ENCODE measurements at regions not wholly inside any gene's neighbourhood (a gene's known extent, or its start where the extent isn't known, plus 50 kb on each side); places are given as distances from the start of the nearest gene placed in this dataset.

GRCh38 chr18:67995769-67996168 is 479.2 kb upstream of the DSEL start:
- TF ChIP-seq ZFX (IDR thresholded peaks at IDR 0.05; ENCODE audit: borderline replicate concordance) (no peak), CTCF (IDR thresholded peaks at IDR 0.05) (no peak)
- no peak overlapping the region for H3K27ac ChIP-seq

GRCh38 chr18:67980241-67980640 is 463.7 kb upstream of the DSEL start:
- TF ChIP-seq ZFX (IDR thresholded peaks at IDR 0.05; ENCODE audit: borderline replicate concordance) (no peak), CTCF (IDR thresholded peaks at IDR 0.05) (no peak)

GRCh38 chr18:67977067-67977616 is 460.6 kb upstream of the DSEL start:
- H3K27ac ChIP-seq = no peak overlapping the region
- TF ChIP-seq CTCF (IDR thresholded peaks at IDR 0.05) (no peak), ZFX (IDR thresholded peaks at IDR 0.05; ENCODE audit: borderline replicate concordance) (no peak)

More at GRCh38 chr18:67980241-67980640, 463.7 kb upstream of the DSEL start:
- H3K27ac ChIP-seq = no peak overlapping the region

GRCh38 chr18:67973916-67974315 is 457.4 kb upstream of the DSEL start:
- no peak for TF ChIP-seq CTCF (IDR thresholded peaks at IDR 0.05)
- no peak for TF ChIP-seq ZFX (IDR thresholded peaks at IDR 0.05; ENCODE audit: borderline replicate concordance)
- no peak overlapping the region for H3K27ac ChIP-seq

GRCh38 chr18:67969458-67969857 is 452.9 kb upstream of the DSEL start:
- TF ChIP-seq CTCF (IDR thresholded peaks at IDR 0.05) (no peak), ZFX (IDR thresholded peaks at IDR 0.05; ENCODE audit: borderline replicate concordance) (no peak)
- no peak overlapping the region for H3K27ac ChIP-seq

GRCh38 chr18:67966224-67966623 is 449.7 kb upstream of the DSEL start:
- no peak overlapping the region for H3K27ac ChIP-seq
- TF ChIP-seq ZFX (IDR thresholded peaks at IDR 0.05; ENCODE audit: borderline replicate concordance) (no peak), CTCF (IDR thresholded peaks at IDR 0.05) (no peak)

- TF ChIP-seq ZFX (IDR thresholded peaks at IDR 0.05; ENCODE audit: borderline replicate concordance) (no peak), CTCF (IDR thresholded peaks at IDR 0.05) (no peak)
These were observed 447.9 kb upstream of the DSEL start for GRCh38 chr18:67964462-67964861.

More at GRCh38 chr18:67964462-67964861, 447.9 kb upstream of the DSEL start:
- no peak overlapping the region for H3K27ac ChIP-seq
